ENCODE measurements at regions not wholly inside any gene's neighbourhood (a gene's known extent, or its start where the extent isn't known, plus 50 kb on each side); places are given as distances from the start of the nearest gene placed in this dataset.

- no peak for DNase-seq (ENCODE audit: low read depth)
- no peak for TF ChIP-seq CTCF (IDR thresholded peaks at IDR 0.05; ENCODE audit: insufficient read depth, low read depth, low read length)
- ChIA-PET POLR2A (no interaction called here), CTCF (interaction anchor here (0.7 to 1.2 kb wide), 3 partner anchors 10 to 97 kb away, joined by 3 to 4 read pairs (median 3); no protein-coding TSS in a partner anchor)
- Histone ChIP-seq H3K4me3 (ENCODE audit: low read depth, low read length) (no peak overlapping the region), H3K36me3 (ENCODE audit: control insufficient read depth, insufficient read depth, low read length) (no peaks in the 10 kb centered on the region), H3K27me3 (ENCODE audit: control insufficient read depth, insufficient read depth, low read length) (peaks cover 24% of the 10 kb centered on the region)
These were observed 171.5 kb downstream of the SMIM20 start for GRCh38 chr4:26085551-26085950.

GRCh38 chr4:26086621-26087441 is 172.8 kb downstream of the SMIM20 start:
- POLR2A ChIA-PET, result interaction anchor here (0.7 kb wide), 1 partner anchor 233 kb away, joined by 3 read pairs; no protein-coding TSS in a partner anchor
- no peaks in the 10 kb centered on the region for H3K36me3 ChIP-seq (ENCODE audit: control insufficient read depth, insufficient read depth, low read length)
- no peak for TF ChIP-seq CTCF (IDR thresholded peaks at IDR 0.05; ENCODE audit: insufficient read depth, low read depth, low read length)
- no peak for DNase-seq (ENCODE audit: low read depth)
- CTCF ChIA-PET, result interaction anchor here (0.6 to 1.8 kb wide), 6 partner anchors 10 to 324 kb away, joined by 3 to 6 read pairs (median 4); no protein-coding TSS in a partner anchor
- peaks cover 19% of the 10 kb centered on the region for H3K27me3 ChIP-seq (ENCODE audit: control insufficient read depth, insufficient read depth, low read length)
- H3K4me3 ChIP-seq (ENCODE audit: low read depth, low read length), result no peak overlapping the region

GRCh38 chr4:26088433-26088928 is 174.5 kb downstream of the SMIM20 start:
- Histone ChIP-seq H3K27me3 (ENCODE audit: control insufficient read depth, insufficient read depth, low read length) (peaks cover 18% of the 10 kb centered on the region), H3K36me3 (ENCODE audit: control insufficient read depth, insufficient read depth, low read length) (no peaks in the 10 kb centered on the region), H3K4me3 (ENCODE audit: low read depth, low read length) (no peak overlapping the region)
- ChIA-PET CTCF (interaction anchor here (1.0 to 1.8 kb wide), 2 partner anchors 15 to 22 kb away, joined by 3 to 4 read pairs; no protein-coding TSS in a partner anchor), POLR2A (interaction anchor here (0.6 kb wide), 1 partner anchor 455 kb away, joined by 3 read pairs; no protein-coding TSS in a partner anchor)
- peak; percentile 68 for DNase-seq (ENCODE audit: low read depth)
- no peak for TF ChIP-seq CTCF (IDR thresholded peaks at IDR 0.05; ENCODE audit: insufficient read depth, low read depth, low read length)

- DNase-seq (ENCODE audit: low read depth), result no peak
- no peaks in the 10 kb centered on the region for H3K36me3 ChIP-seq (ENCODE audit: control insufficient read depth, insufficient read depth, low read length)
- ChIA-PET POLR2A (no interaction called here), CTCF (interaction anchor here (0.6 to 1.2 kb wide), 2 partner anchors 13 to 83 kb away, joined by 3 read pairs; no protein-coding TSS in a partner anchor)
- TF ChIP-seq CTCF (IDR thresholded peaks at IDR 0.05; ENCODE audit: insufficient read depth, low read depth, low read length), result no peak
- peaks cover 10% of the 10 kb centered on the region for H3K27me3 ChIP-seq (ENCODE audit: control insufficient read depth, insufficient read depth, low read length)
- H3K4me3 ChIP-seq (ENCODE audit: low read depth, low read length), result no peak overlapping the region
These were observed 179.5 kb downstream of the SMIM20 start for GRCh38 chr4:26093551-26093950.

- no peak for DNase-seq (ENCODE audit: low read depth)
- H3K36me3 ChIP-seq (ENCODE audit: control insufficient read depth, insufficient read depth, low read length), result no peaks in the 10 kb centered on the region
- POLR2A ChIA-PET, result no interaction called here
- CTCF ChIA-PET, result interaction anchor here (0.6 to 1.2 kb wide), 2 partner anchors 13 to 84 kb away, joined by 3 read pairs; no protein-coding TSS in a partner anchor
- no peak overlapping the region for H3K4me3 ChIP-seq (ENCODE audit: low read depth, low read length)
- TF ChIP-seq CTCF (IDR thresholded peaks at IDR 0.05; ENCODE audit: insufficient read depth, low read depth, low read length), result no peak
- peaks cover 10% of the 10 kb centered on the region for H3K27me3 ChIP-seq (ENCODE audit: control insufficient read depth, insufficient read depth, low read length)
These were observed 180.1 kb downstream of the SMIM20 start for GRCh38 chr4:26094076-26094475.
